Stimulated activated CD8-positive, alpha-beta memory T cell treated with anti-CD3 and anti-CD28 coated beads, Interleukin-15, amount 100 ng/mL, for 48 hours (primary cell): ENCODE measurements at regions not wholly inside any gene's neighbourhood (a gene's known extent, or its start where the extent isn't known, plus 50 kb on each side); places are given as distances from the start of the nearest gene placed in this dataset.
"Not testable (repeated sequence)": the region's sequence is repeated elsewhere in the genome, so short reads cannot be mapped to it uniquely, and the experiment has no call there.

Experiments used
- DNase-seq, 2 donors: peaks; one replicate each; pipeline ENCODE4 v3.0.0-alpha.2; 2020; ENCODE audit warnings: low read depth in 2 of 2

DNA sequence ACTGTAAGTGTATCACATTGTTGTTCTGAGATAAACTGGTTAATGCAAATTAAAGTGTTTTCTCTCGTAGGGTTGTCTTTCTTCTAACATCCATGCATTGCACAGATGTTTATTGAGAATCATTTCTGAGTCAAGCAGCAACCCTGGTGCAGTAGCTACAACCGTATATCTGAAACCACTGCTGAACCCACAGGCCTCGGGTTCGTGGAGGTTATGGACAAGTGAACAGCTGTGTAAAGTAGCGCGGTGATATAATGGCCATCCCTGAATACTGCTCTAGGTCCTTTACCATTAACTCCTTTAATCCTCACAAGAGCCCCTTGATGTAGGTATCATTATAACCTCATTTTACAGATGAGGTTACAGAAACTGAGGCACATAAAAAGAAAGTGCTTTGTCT is 486.1 kb upstream of the TMEM132C start:
- no peak for DNase-seq

DNA sequence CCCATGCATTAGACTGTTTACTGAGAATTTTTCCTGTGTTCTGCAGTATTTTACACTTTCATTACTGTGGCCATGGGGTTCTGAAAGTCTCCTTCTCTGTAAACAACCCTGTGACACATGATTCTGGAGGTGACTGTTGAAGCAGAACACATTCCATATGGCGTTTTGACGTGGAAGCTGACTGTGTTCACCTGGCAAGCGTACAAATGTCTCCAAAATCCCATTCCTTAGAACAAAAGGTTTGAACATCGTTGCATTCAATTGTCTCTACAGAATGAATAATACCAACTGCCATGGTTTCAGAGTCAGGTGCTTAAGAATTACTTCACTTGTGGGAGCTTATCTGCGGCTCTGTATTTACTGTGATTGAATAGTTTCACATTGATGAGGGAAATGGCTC is 485.6 kb upstream of the TMEM132C start:
- no peak for DNase-seq

DNA sequence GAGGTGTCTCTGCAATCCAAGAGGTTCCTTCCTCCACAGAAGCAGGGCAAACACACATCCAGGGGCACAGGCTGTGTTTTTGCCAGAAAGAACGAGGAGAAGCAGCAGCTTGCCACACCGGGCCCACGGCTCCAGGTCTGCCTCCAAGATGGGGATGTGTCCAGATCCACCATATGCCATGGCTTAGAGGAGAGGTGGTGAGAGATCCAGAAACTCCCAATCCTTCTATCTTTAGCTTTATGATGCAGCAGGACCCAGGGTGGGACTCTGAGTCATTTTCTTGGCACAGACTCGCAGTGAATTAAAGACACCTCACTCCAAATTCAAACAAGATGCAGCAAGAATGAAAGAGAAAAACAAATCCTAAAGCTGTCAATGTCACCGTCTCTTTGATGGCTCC is 481.4 kb upstream of the TMEM132C start:
- no peak for DNase-seq

GRCh38 chr12:127785986-127786590 is 480.9 kb upstream of the TMEM132C start:
- no peak for DNase-seq

DNA sequence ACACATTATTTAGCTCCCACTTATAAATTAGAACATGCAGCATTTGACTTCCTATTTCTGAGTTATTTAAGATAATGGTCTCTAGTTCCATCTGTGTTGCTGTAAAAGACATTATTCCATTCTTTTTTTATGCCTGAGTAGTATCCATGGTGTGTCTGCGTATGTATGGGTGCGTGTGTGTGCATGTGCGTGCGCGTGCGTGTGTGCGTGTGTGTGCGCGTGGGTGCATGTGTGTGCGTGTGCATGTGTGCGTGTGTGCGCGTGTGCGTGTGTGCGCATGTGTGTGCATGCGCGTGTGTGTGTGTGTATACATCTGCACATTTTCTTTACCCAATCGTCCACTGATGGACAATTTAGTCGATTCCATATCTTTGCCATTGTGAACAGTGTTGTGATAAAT is 479.4 kb upstream of the TMEM132C start:
- DNase-seq = no peak

- no peak for DNase-seq
Observed at GRCh38 chr12:127790376-127790775, 476.6 kb upstream of the TMEM132C start.

GRCh38 chr12:127791217-127791616 is 475.8 kb upstream of the TMEM132C start:
- no peak for DNase-seq

DNA sequence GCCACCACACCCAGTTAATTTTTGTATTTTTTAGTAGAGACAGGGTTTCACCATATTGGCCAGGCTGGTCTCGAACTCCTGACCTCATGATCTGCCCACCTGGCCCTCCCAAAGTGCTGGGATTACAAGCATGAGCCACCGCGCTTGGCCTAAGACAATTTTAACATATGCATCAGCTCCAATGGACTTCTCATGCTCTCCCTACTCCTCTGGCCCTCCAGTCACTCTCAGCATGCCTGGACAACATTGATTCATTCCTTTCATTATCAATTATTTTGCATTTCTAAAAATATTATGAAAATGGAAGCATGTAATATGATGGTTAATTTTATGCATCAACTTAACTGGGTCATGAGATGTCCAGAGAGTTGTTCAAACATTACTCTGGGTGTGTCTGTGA is 469.1 kb upstream of the TMEM132C start:
- DNase-seq = no peak

- no peak for DNase-seq
Observed at GRCh38 chr12:127802271-127802670, 464.7 kb upstream of the TMEM132C start.

DNA sequence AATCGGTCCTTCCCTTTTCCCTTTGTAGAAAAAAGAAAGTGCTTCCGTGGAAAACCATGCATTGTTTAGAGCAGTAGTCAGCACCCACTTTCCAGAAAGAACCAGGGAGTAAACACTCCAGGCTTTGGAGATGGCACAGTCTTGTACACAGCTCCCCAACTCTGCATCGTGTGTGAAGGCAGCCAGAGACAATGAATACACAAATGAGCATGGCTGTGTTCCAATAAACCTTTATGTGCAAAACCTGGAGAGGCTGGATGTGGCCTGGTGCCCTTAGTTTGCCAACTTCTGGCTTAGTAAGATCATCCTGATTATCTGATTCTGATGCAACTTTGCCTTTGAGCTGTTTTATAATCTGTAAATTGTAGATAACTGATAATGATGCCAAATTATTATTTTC is 463.4 kb upstream of the TMEM132C start:
- DNase-seq = no peak

GRCh38 chr12:127809275-127809674 is 457.7 kb upstream of the TMEM132C start:
- DNase-seq = no peak

- no peak for DNase-seq
Observed at GRCh38 chr12:127810041-127810440, 456.9 kb upstream of the TMEM132C start.

DNA sequence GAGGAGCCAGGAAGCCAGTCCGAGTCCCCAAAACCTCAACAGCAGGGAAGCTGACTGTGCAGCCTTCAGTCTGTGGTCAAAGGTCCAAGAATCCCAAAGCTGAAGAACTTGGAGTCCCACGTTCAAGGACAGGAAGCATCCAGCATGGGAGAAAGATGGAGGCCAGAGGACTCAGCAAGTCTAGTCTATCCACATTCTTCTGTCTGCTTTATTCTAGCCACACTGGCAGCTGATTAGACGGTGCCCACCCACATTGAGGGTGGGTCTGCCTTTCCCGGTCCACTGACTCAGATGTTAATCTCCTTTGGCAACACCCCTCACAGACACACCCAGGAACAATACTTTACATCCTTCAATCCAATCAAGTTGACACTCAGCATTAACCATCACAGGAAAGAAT is 456.5 kb upstream of the TMEM132C start:
- not testable (repeated sequence) for DNase-seq

DNA sequence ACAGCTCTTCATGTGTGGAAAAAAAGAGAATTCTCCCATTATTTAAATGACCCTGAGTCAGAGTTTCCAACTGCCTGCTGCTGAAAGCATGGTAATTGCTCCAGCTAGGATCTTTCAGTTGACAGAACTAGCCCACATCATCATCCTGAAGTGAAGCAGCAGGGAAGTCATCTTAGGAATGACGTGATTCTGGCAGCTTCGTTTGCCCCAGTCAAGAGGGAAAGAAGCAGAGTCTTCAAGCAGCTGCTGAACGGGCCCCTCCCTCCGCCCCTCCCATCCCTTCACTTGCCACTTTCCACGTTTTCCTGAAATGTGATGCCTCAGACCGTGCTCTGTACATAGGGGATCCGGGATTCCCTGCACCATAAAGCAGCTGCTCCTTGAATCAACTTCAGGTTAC is 455.0 kb upstream of the TMEM132C start:
- DNase-seq = no peak

- no peak for DNase-seq
Observed at GRCh38 chr12:127813147-127813546, 453.8 kb upstream of the TMEM132C start.

DNA sequence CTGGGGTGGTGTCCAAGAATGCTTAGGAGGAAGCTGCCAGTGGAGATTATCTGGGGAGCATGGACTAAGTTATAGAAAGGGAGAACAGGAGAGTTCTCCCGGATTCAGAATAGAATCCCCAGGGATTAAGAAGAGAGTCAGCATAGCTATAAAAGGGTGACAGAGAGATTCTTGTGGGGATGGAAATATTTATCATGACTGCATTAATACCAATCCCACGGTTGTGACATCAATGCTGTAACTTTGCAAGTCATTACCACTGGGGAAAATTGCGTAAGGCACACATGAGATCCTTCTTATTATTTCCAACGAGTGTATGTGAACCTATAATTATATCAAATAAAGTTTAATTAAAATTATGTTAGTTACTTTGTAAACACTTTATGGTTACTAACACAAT is 447.9 kb upstream of the TMEM132C start:
- DNase-seq = no peak

DNA sequence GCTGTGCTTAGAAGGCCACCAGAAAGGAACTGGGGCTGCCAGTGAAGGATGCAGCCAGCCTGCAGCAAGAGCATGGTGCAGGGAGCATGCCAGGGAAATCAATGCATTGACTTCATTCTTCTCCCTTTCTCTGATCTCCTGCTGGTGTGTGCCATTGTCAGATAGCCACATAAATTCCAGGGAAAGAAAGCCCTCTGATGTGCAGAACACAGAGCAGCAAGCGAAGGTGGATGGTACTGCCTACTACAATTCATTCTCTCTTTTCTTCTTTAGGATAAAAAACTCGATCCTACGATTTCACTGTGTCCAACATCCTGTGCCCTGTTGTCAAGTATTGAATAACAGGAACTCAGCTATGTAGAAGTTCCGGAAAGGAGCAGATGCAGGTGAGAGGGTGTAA is 446.7 kb upstream of the TMEM132C start:
- DNase-seq = no peak

- DNase-seq = no peak
Observed at GRCh38 chr12:127820846-127821245, 446.1 kb upstream of the TMEM132C start.

- DNase-seq = no peak
Observed at GRCh38 chr12:127822809-127823411, 444.1 kb upstream of the TMEM132C start.

DNA sequence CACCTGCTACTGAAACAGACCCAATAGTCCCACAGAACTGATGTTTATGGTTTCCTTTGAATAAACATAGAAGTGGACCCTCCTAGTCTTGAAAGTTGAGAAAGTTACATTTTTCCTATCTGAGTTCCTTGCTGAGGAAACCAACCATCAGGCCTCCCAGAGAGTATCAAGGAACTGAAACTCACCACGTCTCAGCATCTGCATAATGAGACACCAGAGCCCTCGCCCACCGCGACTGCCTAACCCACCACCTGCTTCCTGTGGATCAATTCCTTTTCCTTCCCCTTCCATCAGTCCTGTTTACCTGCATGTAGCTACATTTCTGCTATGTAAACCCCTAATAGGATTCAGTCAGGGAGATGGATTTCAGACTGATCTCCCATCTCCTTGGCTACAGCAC is 443.2 kb upstream of the TMEM132C start:
- DNase-seq = no peak

- DNase-seq = no peak
Observed at GRCh38 chr12:127829281-127830064, 437.5 kb upstream of the TMEM132C start.

GRCh38 chr12:127830065-127830460 is 436.9 kb upstream of the TMEM132C start:
- DNase-seq = no peak

DNA sequence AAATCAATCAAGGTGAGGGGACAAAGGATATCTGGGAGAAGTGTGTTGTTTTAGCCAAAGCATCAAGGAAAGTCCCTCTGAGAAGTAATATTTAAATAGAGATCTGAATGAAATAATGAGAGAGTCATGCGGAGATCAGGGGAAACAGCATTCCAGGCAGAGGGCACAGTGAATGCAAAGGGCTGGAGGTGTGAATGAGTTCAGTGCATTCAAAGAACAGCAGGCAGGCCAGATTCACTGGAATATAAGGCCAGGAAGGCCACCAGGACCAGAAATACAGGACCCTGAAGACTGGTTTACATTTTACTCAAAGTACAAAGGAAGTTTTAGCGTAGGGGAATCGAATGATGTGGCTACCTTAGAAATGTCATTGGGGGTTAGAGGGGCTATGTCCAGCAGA is 436.2 kb upstream of the TMEM132C start:
- DNase-seq = no peak
